H1 (cell line): ENCODE measurements at regions not wholly inside any gene's neighbourhood (a gene's known extent, or its start where the extent isn't known, plus 50 kb on each side); places are given as distances from the start of the nearest gene placed in this dataset.

Experiments
- CTCF ChIA-PET: fragments of 300-600 bp; sonication (Branson Sonifier 250); formaldehyde crosslinking; loops from one replicate; lab custom pipeline; 2021; ENCODE audit not compliant: partially characterized antibody; lab: Charles Lee
- POLR2A ChIA-PET: fragments of 300-600 bp; sonication (Branson Sonifier 250); formaldehyde crosslinking; loops from one replicate; lab custom pipeline; 2021; ENCODE audit warnings: inconsistent platforms; ENCODE audit not compliant: partially characterized antibody; lab: Charles Lee
- DNase-seq, 2 experiments: peaks; one replicate each; pipeline versions ENCODE4 v3.0.0 to v3.0.0-alpha.2; 2010 to 2022; ENCODE audit warnings: low spot score in 2 of 2, low read depth in 1 of 2, mixed read lengths in 1 of 2
- FAIRE-seq: peaks from 2 replicates; lab custom pipeline; 2011; peaks lifted over from hg19 to GRCh38; lab: Jason Lieb, UNC
- H2AFZ ChIP-seq: 2 replicates; pipeline ENCODE4 v1.8.1; 2012; ENCODE audit warnings: low read length, inconsistent platforms
- H2AK5ac ChIP-seq: 2 replicates; pipeline ENCODE4 v1.6.1; 2013; ENCODE audit warnings: low read depth, low read length
- H2BK120ac ChIP-seq: replicated peaks from 2 replicates; pipeline ENCODE3; 2013; ENCODE audit warnings: low read depth, low read length, inconsistent platforms
- H2BK12ac ChIP-seq: 2 replicates; pipeline ENCODE4 v1.6.1; 2013; ENCODE audit warnings: low read depth, low read length
- H2BK15ac ChIP-seq: 2 replicates; pipeline ENCODE4 v1.6.1; 2013; ENCODE audit warnings: low read length
- H2BK20ac ChIP-seq: 2 replicates; pipeline ENCODE4 v1.6.1; 2013; ENCODE audit warnings: low read length
- H2BK5ac ChIP-seq: 2 replicates; pipeline ENCODE4 v1.6.1; 2013; ENCODE audit warnings: low read depth, low read length
- H3K14ac ChIP-seq: 2 replicates; pipeline ENCODE4 v1.6.1; 2013; ENCODE audit warnings: inconsistent platforms; ENCODE audit not compliant: insufficient read length
- H3K18ac ChIP-seq: 2 replicates; pipeline ENCODE4 v1.6.1; 2013; ENCODE audit warnings: low read length; ENCODE audit errors: extremely low read depth
- H3K23ac ChIP-seq: 2 replicates; pipeline ENCODE4 v1.6.1; 2013; ENCODE audit warnings: inconsistent platforms; ENCODE audit not compliant: insufficient read length
- H3K23me2 ChIP-seq: 2 replicates; pipeline ENCODE4 v1.6.1; 2013; ENCODE audit warnings: low read depth, low read length
- H3K27ac ChIP-seq: 2 replicates; pipeline ENCODE4 v1.6.1; 2011; ENCODE audit warnings: low read depth, low read length, inconsistent platforms
- H3K27me3 ChIP-seq, 4 experiments: replicated peaks in 1 of 4; 1 replicate in 1 of 4; 2 replicates in 3 of 4; pipeline versions ENCODE4 v1.6.1 to v1.8.1; 2011 to 2013; ENCODE audit warnings: low read length in 3 of 4, mild to moderate bottlenecking in 3 of 4, inconsistent platforms in 2 of 4, mixed read lengths in 2 of 4, moderate library complexity in 1 of 4; ENCODE audit not compliant: control insufficient read depth in 3 of 4, insufficient read depth in 3 of 4; ENCODE audit errors: extremely low read depth in 1 of 4
- H3K36me3 ChIP-seq, 4 experiments: 2 replicates each; pipeline versions ENCODE4 v1.6.1 to v1.8.1; 2011 to 2013; ENCODE audit warnings: mild to moderate bottlenecking in 4 of 4, low read length in 3 of 4, moderate library complexity in 2 of 4, control low read depth in 1 of 4, inconsistent platforms in 1 of 4; ENCODE audit not compliant: insufficient read depth in 4 of 4, control insufficient read depth in 2 of 4
- H3K4ac ChIP-seq: replicated peaks from 2 replicates; pipeline ENCODE3; 2013; ENCODE audit warnings: low read length, low read depth, mixed read lengths, inconsistent platforms; ENCODE audit not compliant: insufficient read length
- H3K4me1 ChIP-seq, 4 experiments: replicated peaks in 1 of 4; 1 replicate in 1 of 4; 2 replicates in 3 of 4; pipeline versions ENCODE4 v1.6.1 to v1.8.1; 2011 to 2013; ENCODE audit warnings: low read length in 3 of 4, inconsistent platforms in 2 of 4, mixed read lengths in 1 of 4; ENCODE audit not compliant: insufficient read depth in 4 of 4, control insufficient read depth in 3 of 4
- H3K4me2 ChIP-seq, 2 experiments: 2 replicates each; pipeline versions ENCODE4 v1.6.1 to v1.8.1; 2011 to 2013; ENCODE audit warnings: low read depth in 2 of 2, low read length in 2 of 2, control low read depth in 1 of 2, inconsistent platforms in 1 of 2, mild to moderate bottlenecking in 1 of 2; ENCODE audit not compliant: insufficient read depth in 1 of 2
- H3K4me3 ChIP-seq, 4 experiments: fragments of 200-600, 300-600 bp in 1 of 4; sonication (generic), shearing (Covaris generic), sonication (Bioruptor Twin) in 1 of 4; 2 replicates each; pipeline versions ENCODE4 v1.5.1 to v1.8.1; 2011 to 2016; ENCODE audit warnings: low read length in 4 of 4, low read depth in 3 of 4, control low read depth in 2 of 4, inconsistent platforms in 2 of 4, mild to moderate bottlenecking in 2 of 4, mixed read lengths in 1 of 4, moderate library complexity in 1 of 4; ENCODE audit not compliant: insufficient read depth in 2 of 4; ENCODE audit errors: extremely low read depth in 1 of 4
- H3K56ac ChIP-seq: replicated peaks from 2 replicates; pipeline ENCODE3; 2013; ENCODE audit warnings: low read depth, mild to moderate bottlenecking, mixed read lengths, low read length, inconsistent platforms; ENCODE audit not compliant: insufficient read length
- H3K79me1 ChIP-seq: 2 replicates; pipeline ENCODE4 v1.6.1; 2013; ENCODE audit warnings: low read depth, low read length, control low read depth
- H3K79me2 ChIP-seq, 2 experiments: 2 replicates each; pipeline versions ENCODE4 v1.6.1 to v1.8.1; 2012 to 2013; ENCODE audit warnings: low read length in 2 of 2, mild to moderate bottlenecking in 2 of 2, inconsistent platforms in 1 of 2; ENCODE audit not compliant: insufficient read depth in 2 of 2, control insufficient read depth in 1 of 2
- H3K9ac ChIP-seq, 4 experiments: replicated peaks in 1 of 4; 1 replicate in 1 of 4; 2 replicates in 3 of 4; pipeline versions ENCODE4 v1.6.1 to v1.8.1; 2011 to 2013; ENCODE audit warnings: low read depth in 3 of 4, low read length in 3 of 4, control low read depth in 2 of 4, mild to moderate bottlenecking in 2 of 4, moderate library complexity in 2 of 4, inconsistent platforms in 1 of 4; ENCODE audit errors: extremely low read depth in 1 of 4
- H3K9me3 ChIP-seq, 2 experiments: 2 replicates each; pipeline versions ENCODE4 v1.6.1 to v1.8.1; 2012 to 2013; ENCODE audit warnings: mild to moderate bottlenecking in 2 of 2, moderate library complexity in 2 of 2, control low read depth in 1 of 2, inconsistent platforms in 1 of 2, low read depth in 1 of 2, low read length in 1 of 2, mixed read lengths in 1 of 2; ENCODE audit not compliant: insufficient read depth in 2 of 2
- H4K20me1 ChIP-seq, 2 experiments: replicated peaks in 1 of 2; 2 replicates each; pipeline versions ENCODE3 to v1.8.1; 2011 to 2013; ENCODE audit warnings: inconsistent platforms in 2 of 2, low read length in 2 of 2, mild to moderate bottlenecking in 1 of 2; ENCODE audit not compliant: insufficient read depth in 2 of 2, control insufficient read depth in 1 of 2
- H4K5ac ChIP-seq: 2 replicates; pipeline ENCODE4 v1.6.1; 2013; ENCODE audit warnings: low read length, low read depth, mixed read lengths, inconsistent platforms; ENCODE audit not compliant: insufficient read length
- H4K8ac ChIP-seq: 2 replicates; pipeline ENCODE4 v1.8.0; 2013; ENCODE audit warnings: mild to moderate bottlenecking, moderate library complexity, low read length, inconsistent platforms; ENCODE audit not compliant: insufficient read depth; ENCODE audit errors: extremely low read depth
- H4K91ac ChIP-seq: replicated peaks from 2 replicates; pipeline ENCODE3; 2013; ENCODE audit warnings: low read length, mixed read lengths, inconsistent platforms; ENCODE audit not compliant: insufficient read length
- BRCA1 ChIP-seq: IDR thresholded peaks from 2 replicates; pipeline ENCODE4 v1.6.1; 2012; ENCODE audit warnings: low read depth, low read length, improper control_type of control experiment
- CBX5 ChIP-seq: fragments of 300-800, 300-1000 bp; sonication (generic); IDR thresholded peaks from 2 replicates; pipeline ENCODE4 v1.7.1; 2016; ENCODE audit warnings: antibody characterized with exemption, low read length, low read depth
- CEBPB ChIP-seq: IDR thresholded peaks from 2 replicates; pipeline ENCODE4 v1.6.1; 2012; ENCODE audit warnings: low read depth, low read length
- CTBP2 ChIP-seq: IDR thresholded peaks from 2 replicates; pipeline ENCODE4 v1.7.0; 2011; ENCODE audit warnings: borderline replicate concordance, mild to moderate bottlenecking, moderate library complexity, mixed read lengths, low read length; ENCODE audit not compliant: insufficient read depth, insufficient read length
- EGR1 ChIP-seq: IDR thresholded peaks from 2 replicates; pipeline ENCODE4 v1.6.1; 2011; ENCODE audit warnings: low read depth, low read length, borderline replicate concordance
- KDM5A ChIP-seq: fragments of 200-600 bp; IDR thresholded peaks from 2 replicates; pipeline ENCODE4 v1.7.1; 2012; ENCODE audit warnings: mild to moderate bottlenecking, low read length, inconsistent platforms, mixed read lengths
- MAX ChIP-seq: IDR thresholded peaks from 2 replicates; pipeline ENCODE4 v1.6.1; 2012; ENCODE audit warnings: inconsistent platforms
- NANOG ChIP-seq: IDR thresholded peaks from 2 replicates; pipeline ENCODE4 v1.6.1; 2011; ENCODE audit warnings: low read length, low read depth, mild to moderate bottlenecking, inconsistent platforms; ENCODE audit not compliant: insufficient read depth, poor library complexity, severe bottlenecking
- SRF ChIP-seq: IDR thresholded peaks from 2 replicates; pipeline ENCODE4 v1.6.1; 2011; ENCODE audit warnings: mild to moderate bottlenecking, low read depth, low read length, moderate library complexity
- SUZ12 ChIP-seq: fragments of 200-600 bp; sonication (generic); IDR thresholded peaks from 2 replicates; pipeline ENCODE4 v1.6.1; 2012; ENCODE audit warnings: mild to moderate bottlenecking, inconsistent platforms, low read length, moderate library complexity, mixed read lengths

- CTCF ChIA-PET: no interaction called here
- FAIRE-seq: no peak
Measured at GRCh38 chr10:52533986-52534385, 219.9 kb downstream of the DKK1 start.

More at GRCh38 chr10:52533986-52534385, 219.9 kb downstream of the DKK1 start:
- Histone ChIP-seq H3K4me2 (no peak overlapping the region), H3K27me3 (no peaks in the 10 kb centered on the region), H3K27ac (no peak overlapping the region), H3K4ac (no peak overlapping the region), H3K14ac (no peak overlapping the region), H3K79me1 (no peaks in the 10 kb centered on the region), H2BK12ac (no peak overlapping the region), H3K4me1 (peaks cover 0 to 3% (median 0%) of the 10 kb centered on the region in 4 experiments; a peak in 1 of 7 replicates), H3K23me2 (no peaks in the 10 kb centered on the region; the same call in 1 of the 2 replicates), H4K20me1 (no peaks in the 10 kb centered on the region), H3K4me3 (no peak overlapping the region), H2BK120ac (no peak overlapping the region), H2BK15ac (no peak overlapping the region), H4K8ac (no peak overlapping the region), H3K79me2 (no peaks in the 10 kb centered on the region), H3K36me3 (no peaks in the 10 kb centered on the region), H4K5ac (no peak overlapping the region), H3K9ac (no peak overlapping the region), H3K9me3 (no peaks in the 10 kb centered on the region), H2BK5ac (no peak overlapping the region), H3K56ac (no peak overlapping the region), H2BK20ac (no peak overlapping the region), H4K91ac (no peak overlapping the region)
- POLR2A ChIA-PET: no interaction called here
- DNase-seq: no peak
- TF ChIP-seq CBX5: no peak
- TF ChIP-seq EGR1: no peak
- TF ChIP-seq MAX: no peak
- TF ChIP-seq CEBPB: no peak
- no peak for TF ChIP-seq BRCA1
- no peak for TF ChIP-seq SUZ12
- TF ChIP-seq CTBP2: no peak
- TF ChIP-seq NANOG: no peak
- no peak for TF ChIP-seq KDM5A
- TF ChIP-seq SRF: no peak
- TF ChIP-seq, all 59 proteins: peak for 0
- Histone ChIP-seq H3K18ac (no peak overlapping the region), H2AK5ac (no peak overlapping the region), H2AFZ (no peak overlapping the region), H3K23ac (no peak overlapping the region)
